ENCODE measurements at regions not wholly inside any gene's neighbourhood (a gene's known extent, or its start where the extent isn't known, plus 50 kb on each side); places are given as distances from the start of the nearest gene placed in this dataset.
A peak's percentile ranks its signal among the peaks of the same experiment; 100 is the strongest.

GRCh38 chr13:90400372-90400771 lies 947.1 kb upstream of the MIR17HG start:
- BruUV-seq (replicated peaks), result no TSS peak
- Histone ChIP-seq H3K4me1 (replicated peaks in 1 of 2; ENCODE audit: control insufficient read depth in 2 of 2, insufficient read depth in 2 of 2, low read length in 2 of 2) (no peaks in the 10 kb centered on the region), H3K79me2 (ENCODE audit: control insufficient read depth, insufficient read depth, low read length) (no peaks in the 10 kb centered on the region), H4K20me1 (replicated peaks; ENCODE audit: control insufficient read depth, insufficient read depth, low read length) (no peaks in the 10 kb centered on the region), H2AFZ (ENCODE audit: low read depth, low read length) (no peak overlapping the region), H3K9me3 (replicated peaks; ENCODE audit: control insufficient read depth, insufficient read depth, low read depth, low read length) (no peaks in the 10 kb centered on the region; the same call in 1 of the 2 replicates), H3K4me3 (no peak overlapping the region), H3K27me3 (ENCODE audit: control insufficient read depth in 2 of 2, insufficient read depth in 2 of 2, low read length in 2 of 2) (no peaks in the 10 kb centered on the region), H3K36me3 (ENCODE audit: control insufficient read depth, insufficient read depth, low read length) (no peaks in the 10 kb centered on the region), H3K9ac (ENCODE audit: insufficient read depth in 1 of 2, low read depth in 2 of 2, low read length in 2 of 2) (no peak overlapping the region), H3K27ac (ENCODE audit: extremely low read depth, low read depth, low read length) (no peak overlapping the region), H3K4me2 (ENCODE audit: insufficient read depth, low read length) (no peak overlapping the region), H3K9me1 (ENCODE audit: control insufficient read depth, insufficient read depth, low read length) (no peaks in the 10 kb centered on the region)
- no peak for FAIRE-seq
- in situ Hi-C loops (cut with MboI), result no loop called here
- ChIA-PET POLR2A (interaction anchor here (0.6 kb wide), 1 partner anchor 11 kb away, joined by 3 read pairs; no protein-coding TSS in a partner anchor), CTCF (ENCODE audit: low intra/inter-chr PET ratio) (interaction anchor here (0.7 kb wide), 1 partner anchor 642 kb away, joined by 5 read pairs; no protein-coding TSS in a partner anchor)
- no peak for DNase-seq (ENCODE audit: extremely low read depth in 1 of 4, low spot score in 3 of 4)
- ATAC-seq, result no peak
- intact Hi-C loops (cut with micrococcal nuclease), result no loop called here
- TF ChIP-seq NR2F6 (CRISPR knock-in tag; IDR thresholded peaks at IDR 0.05) (no peak), RHOXF2B (CRISPR knock-in tag; conservative IDR thresholded peaks at IDR 0.05) (no peak), ESRRB (CRISPR knock-in tag; IDR thresholded peaks at IDR 0.05; ENCODE audit: borderline replicate concordance) (no peak), PHF20 (IDR thresholded peaks at IDR 0.05; ENCODE audit: partially characterized antibody) (no peak), NRF1 (conservative IDR thresholded peaks at IDR 0.05 in 1 of 2, IDR thresholded peaks at IDR 0.05 in 1 of 2) (no peak), ZNF274 (IDR thresholded peaks at IDR 0.05; ENCODE audit: borderline replicate concordance, low read depth, low read length) (no peak), C11orf30 (IDR thresholded peaks at IDR 0.05; ENCODE audit: low read depth) (no peak), MXI1 (IDR thresholded peaks at IDR 0.05; ENCODE audit: low read depth, low read length) (no peak), ETS2 (tag; IDR thresholded peaks at IDR 0.05; ENCODE audit: borderline replicate concordance, poor library complexity, severe bottlenecking) (no peak), ZNF23 (CRISPR knock-in tag; IDR thresholded peaks at IDR 0.05) (no peak), CHCHD3 (CRISPR knock-in tag; IDR thresholded peaks at IDR 0.05) (no peak)
- TF ChIP-seq, protein P1, sequence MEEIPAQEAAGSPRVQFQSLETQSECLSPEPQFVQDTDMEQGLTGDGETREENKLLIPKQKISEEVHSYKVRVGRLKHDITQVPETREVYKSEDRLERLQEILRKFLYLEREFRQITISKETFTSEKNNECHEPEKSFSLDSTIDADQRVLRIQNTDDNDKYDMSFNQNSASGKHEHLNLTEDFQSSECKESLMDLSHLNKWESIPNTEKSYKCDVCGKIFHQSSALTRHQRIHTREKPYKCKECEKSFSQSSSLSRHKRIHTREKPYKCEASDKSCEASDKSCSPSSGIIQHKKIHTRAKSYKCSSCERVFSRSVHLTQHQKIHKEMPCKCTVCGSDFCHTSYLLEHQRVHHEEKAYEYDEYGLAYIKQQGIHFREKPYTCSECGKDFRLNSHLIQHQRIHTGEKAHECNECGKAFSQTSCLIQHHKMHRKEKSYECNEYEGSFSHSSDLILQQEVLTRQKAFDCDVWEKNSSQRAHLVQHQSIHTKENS (CRISPR knock-in tag; IDR thresholded peaks at IDR 0.05), result 0 out of 2 replicates have a peak, but pooled peaks have one; percentile 63
- TF ChIP-seq, protein P2, sequence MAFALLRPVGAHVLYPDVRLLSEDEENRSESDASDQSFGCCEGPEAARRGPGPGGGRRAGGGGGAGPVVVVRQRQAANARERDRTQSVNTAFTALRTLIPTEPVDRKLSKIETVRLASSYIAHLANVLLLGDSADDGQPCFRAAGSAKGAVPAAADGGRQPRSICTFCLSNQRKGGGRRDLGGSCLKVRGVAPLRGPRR (CRISPR knock-in tag; IDR thresholded peaks at IDR 0.05), result no peak
- TF ChIP-seq, protein P3, sequence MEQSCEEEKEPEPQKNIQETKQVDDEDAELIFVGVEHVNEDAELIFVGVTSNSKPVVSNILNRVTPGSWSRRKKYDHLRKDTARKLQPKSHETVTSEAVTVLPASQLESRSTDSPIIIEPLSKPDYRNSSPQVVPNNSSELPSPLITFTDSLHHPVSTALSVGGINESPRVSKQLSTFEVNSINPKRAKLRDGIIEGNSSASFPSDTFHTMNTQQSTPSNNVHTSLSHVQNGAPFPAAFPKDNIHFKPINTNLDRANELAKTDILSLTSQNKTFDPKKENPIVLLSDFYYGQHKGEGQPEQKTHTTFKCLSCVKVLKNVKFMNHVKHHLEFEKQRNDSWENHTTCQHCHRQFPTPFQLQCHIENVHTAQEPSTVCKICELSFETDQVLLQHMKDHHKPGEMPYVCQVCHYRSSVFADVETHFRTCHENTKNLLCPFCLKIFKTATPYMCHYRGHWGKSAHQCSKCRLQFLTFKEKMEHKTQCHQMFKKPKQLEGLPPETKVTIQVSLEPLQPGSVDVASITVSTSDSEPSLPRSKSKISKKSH (CRISPR knock-in tag; IDR thresholded peaks at IDR 0.05), result peak; percentile 61; the same call in 1 of the 2 replicates

All from K562 (cell line).